Testis (tissue), 2 donors: ENCODE measurements at regions not wholly inside any gene's neighbourhood (a gene's known extent, or its start where the extent isn't known, plus 50 kb on each side); places are given as distances from the start of the nearest gene placed in this dataset.

ENCODE experiments used
- DNase-seq: peaks from one replicate; pipeline ENCODE4 v3.0.0-alpha.2; 2019
- H3K27ac ChIP-seq, 2 donors: fragments of 200-600 bp; sonication (generic); one replicate each; pipeline ENCODE4 v1.5.1; 2019
- H3K27me3 ChIP-seq: fragments of 200-600 bp; sonication (generic); one replicate; pipeline ENCODE4 v1.5.1; 2019
- H3K36me3 ChIP-seq: fragments of 200-600 bp; sonication (generic); one replicate; pipeline ENCODE4 v1.5.1; 2017; ENCODE audit warnings: low read depth; ENCODE audit errors: missing control alignments
- H3K4me1 ChIP-seq: fragments of 200-600 bp; sonication (generic); one replicate; pipeline ENCODE4 v1.5.1; 2019
- H3K4me3 ChIP-seq, 2 donors: fragments of 200-600 bp; sonication (generic); one replicate each; pipeline ENCODE4 v1.5.1; 2017 to 2019
- H3K9me3 ChIP-seq: fragments of 200-600 bp; sonication (generic); one replicate; pipeline ENCODE4 v1.5.1; 2017
- CTCF ChIP-seq, 3 experiments: fragments of 450-650 bp in 2 of 3; fragments of 200-600 bp in 1 of 3; sonication (generic) in 1 of 3; IDR thresholded peaks; one replicate each; pipeline ENCODE4 v1.5.1; 2016 to 2019; ENCODE audit warnings: antibody characterized with exemption in 3 of 3, mild to moderate bottlenecking in 2 of 3, moderate library complexity in 1 of 3
- POLR2A ChIP-seq: fragments of 450-650 bp; IDR thresholded peaks from one replicate; pipeline ENCODE4 v1.6.1; 2017; ENCODE audit warnings: antibody characterized with exemption, mild to moderate bottlenecking, moderate library complexity
- WGBS, 2 donors: methylation state at CpG; one replicate each; pipeline ENCODE4 v1.1.5; 2018; 5-methylcytosine and 5-hydroxymethylcytosine counted together
- intact Hi-C: fragments of 100-400 bp; cut with DNase I; formaldehyde crosslinking; loops from one replicate; pipeline ENCODE4 v1.15.1; 2023; ENCODE audit warnings: low total_unique reads

GRCh38 chr11:104614961-104615360 lies 283.3 kb downstream of the CASP12 start:
- Histone ChIP-seq H3K27me3 (no peaks in the 10 kb centered on the region), H3K27ac (no peak overlapping the region), H3K9me3 (no peaks in the 10 kb centered on the region), H3K4me1 (no peaks in the 10 kb centered on the region), H3K4me3 (no peak overlapping the region), H3K36me3 (no peaks in the 10 kb centered on the region)
- 65 to 74% methylated on average over 1 of the region's 1 CpG for WGBS, 2 donors
- intact Hi-C loops: no loop called here
- no peak for DNase-seq
- TF ChIP-seq CTCF (IDR thresholded peaks at IDR 0.05) (no peak), POLR2A (no peak)

GRCh38 chr11:104614117-104614680 lies 284.1 kb downstream of the CASP12 start:
- no peak for DNase-seq
- WGBS, 2 donors: 84 to 87% methylated on average over 1 of the region's 1 CpG
- H3K4me3 ChIP-seq: no peak overlapping the region
- TF ChIP-seq POLR2A (no peak), CTCF (IDR thresholded peaks at IDR 0.05) (no peak)
- H3K27me3 ChIP-seq: no peaks in the 10 kb centered on the region
- H3K4me1 ChIP-seq: no peaks in the 10 kb centered on the region
- H3K9me3 ChIP-seq: no peaks in the 10 kb centered on the region
- no peak overlapping the region for H3K27ac ChIP-seq
- no peaks in the 10 kb centered on the region for H3K36me3 ChIP-seq
- intact Hi-C loops: no loop called here

- H3K36me3 ChIP-seq: no peaks in the 10 kb centered on the region
- no peak for TF ChIP-seq CTCF (IDR thresholded peaks at IDR 0.05)
- TF ChIP-seq POLR2A: no peak
- 78 to 83% methylated on average over 3 of the region's 3 CpGs for WGBS, 2 donors
- no peak overlapping the region for H3K4me3 ChIP-seq
- H3K27me3 ChIP-seq: no peaks in the 10 kb centered on the region
- H3K27ac ChIP-seq: no peak overlapping the region
- no peaks in the 10 kb centered on the region for H3K4me1 ChIP-seq
- no peaks in the 10 kb centered on the region for H3K9me3 ChIP-seq
- no peak for DNase-seq
- intact Hi-C loops: no loop called here
Observed at GRCh38 chr11:104610635-104611034, 287.6 kb downstream of the CASP12 start.

GRCh38 chr11:104609311-104610085 lies 288.8 kb downstream of the CASP12 start:
- 39 to 56% methylated on average over 2 of the region's 2 CpGs for WGBS, 2 donors

More at GRCh38 chr11:104609311-104610085, 288.8 kb downstream of the CASP12 start:
- peak in 2 of 3 experiments; percentile 15 to 33 for TF ChIP-seq CTCF (IDR thresholded peaks at IDR 0.05)
- no peak for TF ChIP-seq POLR2A
- intact Hi-C loops: no loop called here
- no peaks in the 10 kb centered on the region for H3K9me3 ChIP-seq
- H3K4me3 ChIP-seq: no peak overlapping the region
- H3K36me3 ChIP-seq: no peaks in the 10 kb centered on the region
- H3K4me1 ChIP-seq: no peaks in the 10 kb centered on the region
- DNase-seq: peak; percentile 33
- no peak overlapping the region for H3K27ac ChIP-seq
- no peaks in the 10 kb centered on the region for H3K27me3 ChIP-seq
